ENCODE measurements at regions not wholly inside any gene's neighbourhood (a gene's known extent, or its start where the extent isn't known, plus 50 kb on each side); places are given as distances from the start of the nearest gene placed in this dataset.

GRCh38 chr11:123292647-123293046 is 97.6 kb upstream of the CLMP start:
- no peak overlapping the region for H3K9ac ChIP-seq (ENCODE audit: low read depth in 1 of 2, low read length in 2 of 2)
- H3K4me3 ChIP-seq (ENCODE audit: low read depth in 1 of 2, low read length in 2 of 2): no peak overlapping the region
- no peaks in the 10 kb centered on the region for H3K36me3 ChIP-seq (ENCODE audit: control insufficient read depth in 1 of 2, insufficient read depth in 2 of 2, low read length in 2 of 2)
- H3K4me1 ChIP-seq (ENCODE audit: control insufficient read depth in 1 of 2, insufficient read depth in 2 of 2, low read length in 2 of 2): no peaks in the 10 kb centered on the region
- no peak overlapping the region for H3K27ac ChIP-seq (ENCODE audit: low read depth, low read length)
- H3K9me3 ChIP-seq (ENCODE audit: control insufficient read depth in 1 of 2, low read length in 2 of 2): no peaks in the 10 kb centered on the region
- H3K27me3 ChIP-seq (ENCODE audit: control insufficient read depth in 1 of 2, insufficient read depth in 2 of 2, low read length in 2 of 2): no peaks in the 10 kb centered on the region

DNA sequence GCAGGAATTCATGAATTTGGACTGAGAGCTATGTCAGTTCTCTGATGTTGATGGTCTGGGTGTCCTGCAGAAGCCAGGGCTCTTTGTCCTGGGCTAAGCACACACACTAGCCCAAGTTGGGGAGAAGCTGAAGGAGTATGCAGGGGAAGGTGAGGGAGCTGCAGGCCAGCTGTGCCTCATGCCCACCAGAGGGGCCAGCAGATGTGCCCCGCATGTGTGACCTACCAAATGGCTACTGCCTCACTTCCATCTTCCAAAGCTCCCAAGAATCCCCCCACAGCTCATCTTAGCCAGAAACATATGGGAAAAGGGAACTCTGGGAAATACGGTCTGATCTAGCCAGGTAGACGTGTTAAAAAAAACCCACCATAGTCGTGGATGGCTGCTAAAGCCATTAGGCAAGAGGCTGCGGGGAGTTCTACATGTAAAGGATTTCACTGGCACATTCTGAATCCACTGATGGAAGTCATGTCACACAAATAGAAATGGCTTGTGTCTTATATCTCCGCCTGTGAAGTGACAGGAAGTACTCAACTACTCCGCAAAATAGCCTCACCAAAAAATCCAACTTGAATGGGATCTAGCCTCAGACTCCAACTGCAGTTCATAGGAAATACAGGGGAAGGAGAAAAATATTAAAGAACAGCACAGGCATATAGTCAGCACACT is 96.3 kb upstream of the CLMP start:
- H3K36me3 ChIP-seq (ENCODE audit: control insufficient read depth in 1 of 2, insufficient read depth in 2 of 2, low read length in 2 of 2): no peaks in the 10 kb centered on the region
- no peaks in the 10 kb centered on the region for H3K9me3 ChIP-seq (ENCODE audit: control insufficient read depth in 1 of 2, low read length in 2 of 2)
- no peaks in the 10 kb centered on the region for H3K27me3 ChIP-seq (ENCODE audit: control insufficient read depth in 1 of 2, insufficient read depth in 2 of 2, low read length in 2 of 2)
- no peak overlapping the region for H3K27ac ChIP-seq (ENCODE audit: low read depth, low read length)
- H3K4me3 ChIP-seq (ENCODE audit: low read depth in 1 of 2, low read length in 2 of 2): no peak overlapping the region
- H3K9ac ChIP-seq (ENCODE audit: low read depth in 1 of 2, low read length in 2 of 2): no peak overlapping the region
- H3K4me1 ChIP-seq (ENCODE audit: control insufficient read depth in 1 of 2, insufficient read depth in 2 of 2, low read length in 2 of 2): no peaks in the 10 kb centered on the region

DNA sequence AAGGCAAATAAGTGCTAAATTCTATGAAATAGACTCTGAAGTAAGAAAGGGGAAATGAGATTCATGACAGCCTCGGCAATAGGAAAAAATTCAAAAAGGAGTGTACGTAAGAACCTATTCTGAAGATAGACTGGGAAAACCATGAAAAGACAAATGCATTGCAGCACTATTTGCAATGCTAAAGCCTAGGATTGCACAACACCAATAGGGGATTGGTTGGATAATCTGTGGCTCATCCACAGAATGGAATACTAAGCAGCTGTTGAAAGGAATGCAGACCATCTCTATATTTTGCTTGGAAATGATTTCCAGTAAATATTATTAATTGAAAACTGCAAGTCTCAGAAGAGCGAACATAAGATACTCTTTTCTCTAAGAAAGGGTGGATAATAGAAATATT is 91.7 kb upstream of the CLMP start:
- Histone ChIP-seq H3K9me3 (ENCODE audit: control insufficient read depth in 1 of 2, low read length in 2 of 2) (no peaks in the 10 kb centered on the region), H3K36me3 (ENCODE audit: control insufficient read depth in 1 of 2, insufficient read depth in 2 of 2, low read length in 2 of 2) (no peaks in the 10 kb centered on the region), H3K27me3 (ENCODE audit: control insufficient read depth in 1 of 2, insufficient read depth in 2 of 2, low read length in 2 of 2) (peaks cover 0 to 3% of the 10 kb centered on the region in 2 donors), H3K4me3 (ENCODE audit: low read depth in 1 of 2, low read length in 2 of 2) (no peak overlapping the region), H3K4me1 (ENCODE audit: control insufficient read depth in 1 of 2, insufficient read depth in 2 of 2, low read length in 2 of 2) (no peaks in the 10 kb centered on the region), H3K27ac (ENCODE audit: low read depth, low read length) (no peak overlapping the region), H3K9ac (ENCODE audit: low read depth in 1 of 2, low read length in 2 of 2) (no peak overlapping the region)

DNA sequence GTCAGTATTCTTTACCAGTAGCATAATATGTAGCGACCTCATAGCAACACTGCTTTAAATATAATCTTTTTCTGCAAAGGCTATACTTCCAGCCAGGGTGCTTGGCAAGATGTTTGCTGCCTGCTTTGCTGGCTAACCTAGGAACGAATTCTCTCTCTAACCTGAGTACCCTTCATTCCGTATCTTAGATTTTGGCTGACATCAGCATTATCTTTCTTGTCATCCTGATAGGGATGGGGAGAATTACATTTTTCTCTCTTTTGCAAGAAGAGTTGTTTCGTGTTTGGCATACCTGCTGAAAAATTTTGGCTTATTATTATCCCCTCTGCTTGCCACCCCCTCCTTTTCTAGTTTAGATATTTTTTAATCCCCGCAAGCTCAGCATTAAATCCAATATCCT is 91.2 kb upstream of the CLMP start:
- H3K9ac ChIP-seq (ENCODE audit: low read depth in 1 of 2, low read length in 2 of 2): no peak overlapping the region
- H3K36me3 ChIP-seq (ENCODE audit: control insufficient read depth in 1 of 2, insufficient read depth in 2 of 2, low read length in 2 of 2): no peaks in the 10 kb centered on the region
- peaks cover 0 to 3% of the 10 kb centered on the region in 2 donors for H3K27me3 ChIP-seq (ENCODE audit: control insufficient read depth in 1 of 2, insufficient read depth in 2 of 2, low read length in 2 of 2)
- no peaks in the 10 kb centered on the region for H3K4me1 ChIP-seq (ENCODE audit: control insufficient read depth in 1 of 2, insufficient read depth in 2 of 2, low read length in 2 of 2)
- no peaks in the 10 kb centered on the region for H3K9me3 ChIP-seq (ENCODE audit: control insufficient read depth in 1 of 2, low read length in 2 of 2)
- H3K4me3 ChIP-seq (ENCODE audit: low read depth in 1 of 2, low read length in 2 of 2): no peak overlapping the region
- no peak overlapping the region for H3K27ac ChIP-seq (ENCODE audit: low read depth, low read length)

GRCh38 chr11:123284454-123284853 is 89.4 kb upstream of the CLMP start:
- Histone ChIP-seq H3K9me3 (ENCODE audit: control insufficient read depth in 1 of 2, low read length in 2 of 2) (no peaks in the 10 kb centered on the region), H3K27me3 (ENCODE audit: control insufficient read depth in 1 of 2, insufficient read depth in 2 of 2, low read length in 2 of 2) (peaks cover 0 to 3% of the 10 kb centered on the region in 2 donors), H3K4me3 (ENCODE audit: low read depth in 1 of 2, low read length in 2 of 2) (no peak overlapping the region)

GRCh38 chr11:123282597-123282996 is 87.5 kb upstream of the CLMP start:
- Histone ChIP-seq H3K27me3 (ENCODE audit: control insufficient read depth in 1 of 2, insufficient read depth in 2 of 2, low read length in 2 of 2) (peaks cover 0 to 3% of the 10 kb centered on the region in 2 donors), H3K36me3 (ENCODE audit: control insufficient read depth in 1 of 2, insufficient read depth in 2 of 2, low read length in 2 of 2) (no peaks in the 10 kb centered on the region), H3K4me3 (ENCODE audit: low read depth in 1 of 2, low read length in 2 of 2) (no peak overlapping the region), H3K27ac (ENCODE audit: low read depth, low read length) (no peak overlapping the region), H3K9ac (ENCODE audit: low read depth in 1 of 2, low read length in 2 of 2) (no peak overlapping the region), H3K9me3 (ENCODE audit: control insufficient read depth in 1 of 2, low read length in 2 of 2) (no peaks in the 10 kb centered on the region), H3K4me1 (ENCODE audit: control insufficient read depth in 1 of 2, insufficient read depth in 2 of 2, low read length in 2 of 2) (no peaks in the 10 kb centered on the region)

More at GRCh38 chr11:123284454-123284853, 89.4 kb upstream of the CLMP start:
- Histone ChIP-seq H3K36me3 (ENCODE audit: control insufficient read depth in 1 of 2, insufficient read depth in 2 of 2, low read length in 2 of 2) (no peaks in the 10 kb centered on the region), H3K4me1 (ENCODE audit: control insufficient read depth in 1 of 2, insufficient read depth in 2 of 2, low read length in 2 of 2) (no peaks in the 10 kb centered on the region), H3K9ac (ENCODE audit: low read depth in 1 of 2, low read length in 2 of 2) (no peak overlapping the region), H3K27ac (ENCODE audit: low read depth, low read length) (no peak overlapping the region)

GRCh38 chr11:123273616-123274015 is 78.6 kb upstream of the CLMP start:
- no peak overlapping the region for H3K4me3 ChIP-seq (ENCODE audit: low read depth in 1 of 2, low read length in 2 of 2)
- H3K4me1 ChIP-seq (ENCODE audit: control insufficient read depth in 1 of 2, insufficient read depth in 2 of 2, low read length in 2 of 2): no peaks in the 10 kb centered on the region
- no peak overlapping the region for H3K9ac ChIP-seq (ENCODE audit: low read depth in 1 of 2, low read length in 2 of 2)
- H3K27me3 ChIP-seq (ENCODE audit: control insufficient read depth in 1 of 2, insufficient read depth in 2 of 2, low read length in 2 of 2): no peaks in the 10 kb centered on the region
- no peaks in the 10 kb centered on the region for H3K9me3 ChIP-seq (ENCODE audit: control insufficient read depth in 1 of 2, low read length in 2 of 2)
- H3K36me3 ChIP-seq (ENCODE audit: control insufficient read depth in 1 of 2, insufficient read depth in 2 of 2, low read length in 2 of 2): no peaks in the 10 kb centered on the region
- no peak overlapping the region for H3K27ac ChIP-seq (ENCODE audit: low read depth, low read length)

DNA sequence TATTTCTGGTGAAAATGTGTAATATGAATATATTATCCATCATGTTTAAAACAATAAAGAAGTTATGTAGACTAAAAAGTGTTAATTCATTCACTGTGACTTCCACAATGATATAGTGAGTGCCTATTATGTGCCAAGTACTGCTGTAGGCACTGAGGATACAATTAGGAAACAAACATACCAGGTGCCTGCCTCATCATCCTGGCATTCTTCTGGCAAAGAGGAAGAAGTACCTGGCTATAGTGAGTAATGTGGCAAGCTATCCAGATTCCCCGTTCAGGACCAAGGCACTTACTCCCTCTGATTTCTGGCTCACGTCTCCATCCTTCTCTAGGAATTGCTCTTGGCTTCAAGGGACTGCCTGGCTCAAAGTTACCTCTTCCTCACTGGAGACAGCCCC is 77.5 kb upstream of the CLMP start:
- Histone ChIP-seq H3K27me3 (ENCODE audit: control insufficient read depth in 1 of 2, insufficient read depth in 2 of 2, low read length in 2 of 2) (no peaks in the 10 kb centered on the region), H3K36me3 (ENCODE audit: control insufficient read depth in 1 of 2, insufficient read depth in 2 of 2, low read length in 2 of 2) (no peaks in the 10 kb centered on the region), H3K9ac (ENCODE audit: low read depth in 1 of 2, low read length in 2 of 2) (no peak overlapping the region), H3K27ac (ENCODE audit: low read depth, low read length) (no peak overlapping the region), H3K4me1 (ENCODE audit: control insufficient read depth in 1 of 2, insufficient read depth in 2 of 2, low read length in 2 of 2) (peaks cover 0 to 4% of the 10 kb centered on the region in 2 donors), H3K9me3 (ENCODE audit: control insufficient read depth in 1 of 2, low read length in 2 of 2) (no peaks in the 10 kb centered on the region), H3K4me3 (ENCODE audit: low read depth in 1 of 2, low read length in 2 of 2) (no peak overlapping the region)

- Histone ChIP-seq H3K4me3 (ENCODE audit: low read depth in 1 of 2, low read length in 2 of 2) (no peak overlapping the region), H3K36me3 (ENCODE audit: control insufficient read depth in 1 of 2, insufficient read depth in 2 of 2, low read length in 2 of 2) (no peaks in the 10 kb centered on the region), H3K27ac (ENCODE audit: low read depth, low read length) (no peak overlapping the region), H3K9me3 (ENCODE audit: control insufficient read depth in 1 of 2, low read length in 2 of 2) (no peaks in the 10 kb centered on the region), H3K9ac (ENCODE audit: low read depth in 1 of 2, low read length in 2 of 2) (no peak overlapping the region), H3K4me1 (ENCODE audit: control insufficient read depth in 1 of 2, insufficient read depth in 2 of 2, low read length in 2 of 2) (peaks cover 0 to 4% of the 10 kb centered on the region in 2 donors), H3K27me3 (ENCODE audit: control insufficient read depth in 1 of 2, insufficient read depth in 2 of 2, low read length in 2 of 2) (no peaks in the 10 kb centered on the region)
Observed at GRCh38 chr11:123268156-123268555, 73.1 kb upstream of the CLMP start.

DNA sequence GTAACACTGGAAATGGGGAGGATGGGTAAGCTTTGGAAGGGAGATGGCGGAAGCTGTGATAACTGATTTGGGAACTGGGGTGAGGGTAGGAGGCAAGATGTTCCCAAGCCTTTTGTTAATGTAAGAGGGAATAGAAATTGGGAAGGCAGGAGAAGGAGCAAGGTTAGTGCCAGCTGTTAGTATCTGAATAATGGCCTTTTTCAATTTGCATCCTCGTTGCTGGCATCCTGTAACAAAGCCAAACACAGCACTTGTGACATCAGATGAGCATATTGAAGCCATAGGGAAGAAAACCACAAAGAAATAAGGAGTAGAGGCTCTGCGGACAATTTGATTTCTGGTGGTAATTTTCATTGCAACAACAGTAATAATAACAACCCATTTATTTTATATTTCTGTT is 70.9 kb upstream of the CLMP start:
- Histone ChIP-seq H3K27me3 (ENCODE audit: control insufficient read depth in 1 of 2, insufficient read depth in 2 of 2, low read length in 2 of 2) (no peaks in the 10 kb centered on the region), H3K9me3 (ENCODE audit: control insufficient read depth in 1 of 2, low read length in 2 of 2) (no peaks in the 10 kb centered on the region), H3K36me3 (ENCODE audit: control insufficient read depth in 1 of 2, insufficient read depth in 2 of 2, low read length in 2 of 2) (no peaks in the 10 kb centered on the region), H3K4me3 (ENCODE audit: low read depth in 1 of 2, low read length in 2 of 2) (no peak overlapping the region), H3K4me1 (ENCODE audit: control insufficient read depth in 1 of 2, insufficient read depth in 2 of 2, low read length in 2 of 2) (peaks cover 0 to 4% of the 10 kb centered on the region in 2 donors), H3K27ac (ENCODE audit: low read depth, low read length) (no peak overlapping the region), H3K9ac (ENCODE audit: low read depth in 1 of 2, low read length in 2 of 2) (no peak overlapping the region)

GRCh38 chr11:123264431-123264780 is 69.4 kb upstream of the CLMP start:
- peaks cover 0 to 4% of the 10 kb centered on the region in 2 donors for H3K4me1 ChIP-seq (ENCODE audit: control insufficient read depth in 1 of 2, insufficient read depth in 2 of 2, low read length in 2 of 2)
- H3K9me3 ChIP-seq (ENCODE audit: control insufficient read depth in 1 of 2, low read length in 2 of 2): no peaks in the 10 kb centered on the region
- H3K9ac ChIP-seq (ENCODE audit: low read depth in 1 of 2, low read length in 2 of 2): no peak overlapping the region
- no peaks in the 10 kb centered on the region for H3K36me3 ChIP-seq (ENCODE audit: control insufficient read depth in 1 of 2, insufficient read depth in 2 of 2, low read length in 2 of 2)
- H3K4me3 ChIP-seq (ENCODE audit: low read depth in 1 of 2, low read length in 2 of 2): no peak overlapping the region
- H3K27ac ChIP-seq (ENCODE audit: low read depth, low read length): no peak overlapping the region
- no peaks in the 10 kb centered on the region for H3K27me3 ChIP-seq (ENCODE audit: control insufficient read depth in 1 of 2, insufficient read depth in 2 of 2, low read length in 2 of 2)

Measured in duodenal mucosa (tissue), 2 donors.